Smooth muscle cell (in vitro differentiated cells): ENCODE measurements at regions not wholly inside any gene's neighbourhood (a gene's known extent, or its start where the extent isn't known, plus 50 kb on each side); places are given as distances from the start of the nearest gene placed in this dataset.

Source experiments
- DNase-seq: peaks from one replicate; lab custom pipeline; 2025; ENCODE audit not compliant: unreplicated experiment; lab: John Stamatoyannopoulos, UW
- H2AFZ ChIP-seq: fragments of 200-600 bp; sonication (generic); 2 replicates; pipeline ENCODE4 v1.6.0; 2016; ENCODE audit warnings: antibody characterized with exemption, low read depth, mild to moderate bottlenecking
- H3F3A ChIP-seq: fragments of 200-600 bp; sonication (generic); 2 replicates; pipeline ENCODE4 v1.6.0; 2017; ENCODE audit warnings: antibody characterized with exemption, low read depth
- H3K27ac ChIP-seq: fragments of 200-600 bp; sonication (generic); 2 replicates; pipeline ENCODE4 v1.5.1; 2016; ENCODE audit warnings: low read depth, mild to moderate bottlenecking
- H3K27me3 ChIP-seq: fragments of 200-600 bp; sonication (generic); 2 replicates; pipeline ENCODE4 v1.6.1; 2016; ENCODE audit warnings: low read depth, mild to moderate bottlenecking
- H3K36me3 ChIP-seq: fragments of 200-600 bp; sonication (generic); 2 replicates; pipeline ENCODE4 v1.5.1; 2016; ENCODE audit warnings: low read depth
- H3K4me1 ChIP-seq: fragments of 200-600 bp; sonication (generic); 2 replicates; pipeline ENCODE4 v1.5.1; 2016; ENCODE audit warnings: low read depth
- H3K4me2 ChIP-seq: fragments of 200-600 bp; sonication (generic); 2 replicates; pipeline ENCODE4 v1.6.0; 2016; ENCODE audit warnings: mild to moderate bottlenecking
- H3K4me3 ChIP-seq: fragments of 200-600 bp; sonication (generic); 2 replicates; pipeline ENCODE4 v1.5.1; 2016; ENCODE audit warnings: mild to moderate bottlenecking
- H3K79me2 ChIP-seq: fragments of 200-600 bp; sonication (generic); 2 replicates; pipeline ENCODE4 v1.6.0; 2016; ENCODE audit warnings: low read depth, mild to moderate bottlenecking
- H3K9ac ChIP-seq: fragments of 200-600 bp; sonication (generic); 2 replicates; pipeline ENCODE4 v1.6.0; 2016; ENCODE audit warnings: low read depth
- H3K9me3 ChIP-seq: fragments of 200-600 bp; sonication (generic); replicated peaks from 2 replicates; pipeline ENCODE4 v1.5.1; 2016; ENCODE audit warnings: low read depth
- H4K20me1 ChIP-seq: fragments of 200-600 bp; sonication (generic); 2 replicates; pipeline ENCODE4 v1.6.0; 2016; ENCODE audit warnings: low read depth
- CTCF ChIP-seq: fragments of 200-600 bp; sonication (generic); IDR thresholded peaks from 2 replicates; pipeline ENCODE4 v1.5.1; 2017; ENCODE audit warnings: borderline replicate concordance, mild to moderate bottlenecking, antibody characterized with exemption; ENCODE audit not compliant: insufficient read depth, poor library complexity, severe bottlenecking
- WGBS: methylation state at CpG from one replicate; pipeline ENCODE4 v1.1.7; 2016; ENCODE audit warnings: low lambda C conversion rate; 5-methylcytosine and 5-hydroxymethylcytosine counted together

GRCh38 chr5:38731461-38731860 lies 114.4 kb upstream of the OSMR start:
- Histone ChIP-seq H3K36me3 (no peaks in the 10 kb centered on the region), H3K4me1 (no peaks in the 10 kb centered on the region), H3F3A (no peaks in the 10 kb centered on the region), H3K79me2 (no peaks in the 10 kb centered on the region), H3K27me3 (no peaks in the 10 kb centered on the region), H3K4me3 (no peak overlapping the region), H2AFZ (no peak overlapping the region), H3K9ac (no peak overlapping the region), H3K9me3 (no peaks in the 10 kb centered on the region), H3K27ac (no peak overlapping the region), H3K4me2 (no peak overlapping the region), H4K20me1 (no peaks in the 10 kb centered on the region)
- no peak for TF ChIP-seq CTCF
- WGBS = 68% methylated on average over 4 of the region's 4 CpGs
- no peak for DNase-seq

GRCh38 chr5:38734353-38734752 lies 111.5 kb upstream of the OSMR start:
- Histone ChIP-seq H3K79me2 (no peaks in the 10 kb centered on the region), H3K4me2 (no peak overlapping the region), H3K9ac (no peak overlapping the region), H3K4me1 (no peaks in the 10 kb centered on the region), H2AFZ (no peak overlapping the region), H3K4me3 (no peak overlapping the region), H4K20me1 (no peaks in the 10 kb centered on the region), H3K27me3 (no peaks in the 10 kb centered on the region), H3F3A (no peaks in the 10 kb centered on the region), H3K27ac (no peak overlapping the region), H3K9me3 (no peaks in the 10 kb centered on the region), H3K36me3 (no peaks in the 10 kb centered on the region)
- no peak for TF ChIP-seq CTCF
- WGBS = 49% methylated on average over 4 of the region's 4 CpGs
- no peak for DNase-seq

GRCh38 chr5:38736089-38736488 lies 109.7 kb upstream of the OSMR start:
- no peak for DNase-seq
- Histone ChIP-seq H3F3A (no peaks in the 10 kb centered on the region), H3K9ac (no peak overlapping the region), H3K4me3 (no peak overlapping the region), H3K9me3 (no peaks in the 10 kb centered on the region), H3K27me3 (no peaks in the 10 kb centered on the region), H3K36me3 (no peaks in the 10 kb centered on the region), H2AFZ (no peak overlapping the region), H3K79me2 (no peaks in the 10 kb centered on the region), H3K4me2 (no peak overlapping the region), H4K20me1 (no peaks in the 10 kb centered on the region), H3K4me1 (no peaks in the 10 kb centered on the region), H3K27ac (no peak overlapping the region)
- 75% methylated on average over 2 of the region's 2 CpGs for WGBS
- no peak for TF ChIP-seq CTCF

GRCh38 chr5:38737976-38738375 lies 107.8 kb upstream of the OSMR start:
- no peaks in the 10 kb centered on the region for H4K20me1 ChIP-seq
- no peak overlapping the region for H3K4me3 ChIP-seq
- H3K36me3 ChIP-seq = no peaks in the 10 kb centered on the region
- no peaks in the 10 kb centered on the region for H3K27me3 ChIP-seq
- H3K9ac ChIP-seq = no peak overlapping the region
- no peaks in the 10 kb centered on the region for H3F3A ChIP-seq
- 92% methylated on average over 6 of the region's 6 CpGs for WGBS
- no peak overlapping the region for H3K4me2 ChIP-seq
- H2AFZ ChIP-seq = no peak overlapping the region
- no peak overlapping the region for H3K27ac ChIP-seq
- no peak for DNase-seq
- no peak for TF ChIP-seq CTCF
- H3K79me2 ChIP-seq = no peaks in the 10 kb centered on the region
- H3K9me3 ChIP-seq = no peaks in the 10 kb centered on the region
- no peaks in the 10 kb centered on the region for H3K4me1 ChIP-seq
